ENCODE measurements at regions not wholly inside any gene's neighbourhood (a gene's known extent, or its start where the extent isn't known, plus 50 kb on each side); places are given as distances from the start of the nearest gene placed in this dataset.

GRCh38 chr6:90764001-90764400 lies 177.1 kb upstream of the MAP3K7 start:
- CTCF ChIA-PET (ENCODE audit: partially characterized antibody): no interaction called here
- Histone ChIP-seq H3K4me3 (ENCODE audit: extremely low read depth in 1 of 4, insufficient read depth in 2 of 4, low read depth in 3 of 4, low read length in 4 of 4) (no peak overlapping the region), H3K27me3 (replicated peaks in 1 of 4; ENCODE audit: control insufficient read depth in 3 of 4, extremely low read depth in 1 of 4, insufficient read depth in 3 of 4, low read length in 3 of 4) (no peaks in the 10 kb centered on the region), H2BK15ac (ENCODE audit: low read length) (no peak overlapping the region), H2BK12ac (ENCODE audit: low read depth, low read length) (no peak overlapping the region), H3K23ac (ENCODE audit: insufficient read length) (no peak overlapping the region), H2AFZ (ENCODE audit: low read length) (no peak overlapping the region), H3K18ac (ENCODE audit: extremely low read depth, low read length) (no peak overlapping the region), H3K4ac (replicated peaks; ENCODE audit: insufficient read length, low read depth, low read length) (no peak overlapping the region), H4K20me1 (replicated peaks in 1 of 2; ENCODE audit: control insufficient read depth in 1 of 2, insufficient read depth in 2 of 2, low read length in 2 of 2) (no peaks in the 10 kb centered on the region), H4K8ac (ENCODE audit: extremely low read depth, insufficient read depth, low read length) (no peak overlapping the region), H2AK5ac (ENCODE audit: low read depth, low read length) (no peak overlapping the region), H3K79me1 (ENCODE audit: low read depth, low read length) (no peaks in the 10 kb centered on the region), H3K4me2 (ENCODE audit: insufficient read depth in 1 of 2, low read depth in 2 of 2, low read length in 2 of 2) (no peak overlapping the region), H3K56ac (replicated peaks; ENCODE audit: insufficient read length, low read depth, low read length) (no peak overlapping the region), H2BK20ac (ENCODE audit: low read length) (no peak overlapping the region), H3K9me3 (ENCODE audit: insufficient read depth in 2 of 2, low read depth in 1 of 2, low read length in 1 of 2) (no peaks in the 10 kb centered on the region), H3K27ac (ENCODE audit: low read depth, low read length) (no peak overlapping the region), H3K36me3 (ENCODE audit: control insufficient read depth in 2 of 4, insufficient read depth in 4 of 4, low read length in 3 of 4) (no peaks in the 10 kb centered on the region), H4K5ac (ENCODE audit: insufficient read length, low read depth, low read length) (no peak overlapping the region), H4K91ac (replicated peaks; ENCODE audit: insufficient read length, low read length) (no peak overlapping the region), H3K4me1 (replicated peaks in 1 of 4; ENCODE audit: control insufficient read depth in 3 of 4, insufficient read depth in 4 of 4, low read length in 3 of 4) (no peaks in the 10 kb centered on the region; a peak in 2 of 7 replicates), H3K9ac (replicated peaks in 1 of 4; ENCODE audit: extremely low read depth in 1 of 4, low read depth in 3 of 4, low read length in 3 of 4) (no peak overlapping the region), H2BK120ac (replicated peaks; ENCODE audit: low read depth, low read length) (no peak overlapping the region), H3K23me2 (ENCODE audit: low read depth, low read length) (no peaks in the 10 kb centered on the region), H3K14ac (ENCODE audit: insufficient read length) (no peak overlapping the region), H3K79me2 (ENCODE audit: control insufficient read depth in 1 of 2, insufficient read depth in 2 of 2, low read length in 2 of 2) (no peaks in the 10 kb centered on the region), H2BK5ac (ENCODE audit: low read depth, low read length) (no peak overlapping the region)
- FAIRE-seq (no peak), DNase-seq (ENCODE audit: low read depth in 1 of 2, low spot score in 2 of 2) (no peak)
- 92% methylated on average over 3 of the region's 3 CpGs; no CpG with 5 or more reads in 1 of the 2 experiments for WGBS, 2 experiments (ENCODE audit: extremely low coverage in 1 of 2, insufficient coverage in 1 of 2, insufficient read length in 1 of 2, insufficient replicate concordance in 2 of 2, low coverage in 1 of 2, low lambda C conversion rate in 2 of 2, missing lambda C conversion rate in 1 of 2)
- TF ChIP-seq TCF12 (IDR thresholded peaks at IDR 0.05; ENCODE audit: low read depth, low read length): no peak
- no peak for TF ChIP-seq CHD2 (IDR thresholded peaks at IDR 0.05; ENCODE audit: low read length)
- no peak for TF ChIP-seq GTF2F1 (IDR thresholded peaks at IDR 0.05; ENCODE audit: borderline replicate concordance, low read depth, low read length)
- no peak for TF ChIP-seq RAD21 (IDR thresholded peaks at IDR 0.05 in 1 of 2, conservative IDR thresholded peaks at IDR 0.05 in 1 of 2; ENCODE audit: low read depth in 2 of 2, low read length in 2 of 2)
- TF ChIP-seq ZNF274 (IDR thresholded peaks at IDR 0.05; ENCODE audit: borderline replicate concordance, extremely low read depth, low read length): no peak
- TF ChIP-seq RBBP5 (IDR thresholded peaks at IDR 0.05; ENCODE audit: borderline replicate concordance, low read depth, low read length): no peak
- POLR2A ChIA-PET (ENCODE audit: partially characterized antibody): no interaction called here

Data from H1 (cell line).